Stimulated activated CD4-positive, alpha-beta T cell treated with anti-CD3 and anti-CD28 coated beads, Interleukin-1b, Interleukin-23, amount 100 ng/mL, for 48 hours (primary cell): ENCODE measurements at regions not wholly inside any gene's neighbourhood (a gene's known extent, or its start where the extent isn't known, plus 50 kb on each side); places are given as distances from the start of the nearest gene placed in this dataset.
A peak's percentile ranks its signal among the peaks of the same experiment; 100 is the strongest.

Experiments
- DNase-seq: peaks from one replicate; pipeline ENCODE4 v3.0.0-alpha.2; 2020

DNA sequence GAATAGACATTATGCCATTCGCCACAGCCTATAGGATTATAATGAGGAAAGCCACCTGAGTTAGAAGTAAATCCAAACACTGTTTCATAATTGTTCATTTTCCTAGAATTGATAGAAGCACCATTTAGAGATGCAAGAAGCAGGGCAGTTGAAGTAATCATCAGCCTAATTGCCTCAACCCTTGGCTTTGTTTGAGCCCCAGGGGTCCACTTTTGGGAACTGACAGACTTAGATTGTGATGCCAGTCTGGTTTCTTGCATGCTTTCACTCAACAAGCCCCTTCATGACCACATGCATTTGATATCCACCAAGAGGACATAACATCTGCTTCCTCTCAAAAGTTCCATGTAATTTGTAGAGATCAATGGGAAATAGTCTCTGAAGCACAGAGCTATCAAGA is 97.2 kb upstream of the COL8A1 start:
- no peak for DNase-seq

DNA sequence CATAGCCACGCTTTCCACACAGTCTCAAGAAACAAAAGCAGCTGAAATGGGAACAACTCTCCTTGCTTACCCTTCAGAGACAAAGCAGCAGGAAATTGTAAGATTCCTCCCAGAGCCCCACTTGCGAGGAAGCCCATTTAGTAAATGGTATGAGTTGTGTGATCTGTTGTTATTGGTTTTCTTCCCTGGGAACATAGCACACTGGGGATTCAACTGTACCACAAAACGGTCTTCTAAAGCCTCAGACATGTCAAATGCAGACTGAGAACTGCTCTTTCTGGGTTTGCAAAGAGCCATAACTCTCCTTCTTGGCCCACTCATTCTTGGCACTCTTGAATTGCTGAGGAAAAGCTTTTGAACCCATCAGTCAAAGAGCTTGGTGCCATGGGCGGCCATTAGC is 101.0 kb upstream of the COL8A1 start:
- DNase-seq, result no peak

DNA sequence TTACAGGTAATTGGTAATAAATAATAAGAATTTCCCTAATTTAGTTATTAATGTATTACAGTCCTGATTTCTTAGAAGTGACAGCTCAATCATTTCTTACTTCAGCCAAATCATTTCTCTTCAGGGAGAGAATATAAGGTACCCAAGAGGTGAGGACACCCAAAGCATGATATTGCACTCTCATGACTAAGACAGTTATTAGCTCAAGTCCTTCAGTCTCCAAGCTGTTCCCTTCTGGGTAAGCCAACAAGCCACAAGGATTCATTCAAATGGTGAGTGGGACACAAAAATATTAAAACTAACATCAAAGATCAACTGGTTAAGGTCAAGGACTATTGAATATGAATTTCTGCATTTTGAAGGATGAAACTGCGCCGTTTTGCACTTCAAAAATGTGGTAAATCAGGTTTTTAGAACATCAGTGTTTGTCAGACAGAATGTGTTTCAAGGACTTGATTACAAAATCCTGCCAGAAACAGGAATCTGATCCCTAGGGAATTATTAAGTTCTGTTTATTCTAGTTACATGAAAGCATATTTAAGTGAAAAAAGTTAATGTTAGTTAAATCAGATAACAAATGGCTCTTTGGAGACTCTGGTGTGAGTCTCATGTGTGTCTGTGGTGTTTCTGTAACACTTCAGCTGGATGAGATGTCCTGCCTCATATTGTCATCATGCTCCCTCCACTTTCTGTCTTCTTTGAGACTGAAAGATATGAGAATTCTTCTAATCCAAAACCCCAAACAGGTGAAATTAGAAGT is 101.7 kb upstream of the COL8A1 start:
- DNase-seq, result no peak

DNA sequence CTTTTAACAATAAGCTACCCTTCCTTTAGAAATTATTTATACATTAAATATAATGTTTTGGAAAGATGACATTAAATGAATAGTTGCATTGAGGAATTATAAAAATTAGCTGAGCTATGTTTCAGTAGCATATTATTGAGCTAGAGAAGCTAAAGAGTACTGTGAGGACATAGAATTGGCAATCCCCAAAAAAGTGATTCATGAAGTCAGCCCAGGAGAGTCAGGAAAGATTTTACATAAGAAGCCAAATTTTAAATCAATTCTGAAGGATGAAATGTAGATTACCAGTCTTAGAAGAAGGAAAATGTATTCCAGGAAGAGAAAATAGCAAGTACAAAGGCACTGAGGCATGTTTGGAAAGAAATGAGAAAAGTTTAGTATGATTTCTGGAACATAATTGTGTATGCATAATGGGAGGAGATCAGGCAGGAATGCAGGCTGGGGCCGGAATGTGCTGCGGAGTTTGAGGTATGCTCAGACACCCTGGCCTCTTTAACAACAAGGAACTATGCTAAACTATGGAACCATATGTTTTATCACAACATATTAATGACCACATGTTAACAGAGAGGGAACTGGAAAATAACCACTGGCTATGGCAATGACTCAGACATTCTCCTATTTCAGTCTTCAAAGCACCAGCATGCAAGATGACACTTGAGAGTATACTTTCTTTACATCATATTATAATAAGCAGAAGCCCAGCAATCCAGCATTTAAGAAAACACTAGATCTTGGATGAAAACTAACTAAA is 103.3 kb upstream of the COL8A1 start:
- no peak for DNase-seq

DNA sequence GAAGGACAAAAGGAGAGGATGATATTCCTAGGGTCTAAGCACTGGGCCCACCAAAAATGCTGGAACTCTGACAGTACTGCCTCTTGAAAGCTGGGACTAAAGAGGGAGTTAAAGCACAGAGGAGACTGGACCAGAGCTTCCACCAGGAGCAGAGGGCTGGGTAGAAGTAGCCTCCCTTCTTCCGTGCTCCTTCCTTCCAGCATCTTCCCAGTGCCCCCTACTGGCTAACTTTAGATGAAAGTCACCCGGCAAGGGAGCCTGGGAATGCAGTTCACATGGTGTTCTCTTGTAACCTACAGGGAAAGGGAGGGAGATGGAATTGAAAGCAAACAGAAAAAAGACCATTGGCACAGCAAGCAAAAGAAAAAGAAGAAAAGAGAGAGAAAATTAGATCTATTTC is 106.1 kb upstream of the COL8A1 start:
- no peak for DNase-seq

DNA sequence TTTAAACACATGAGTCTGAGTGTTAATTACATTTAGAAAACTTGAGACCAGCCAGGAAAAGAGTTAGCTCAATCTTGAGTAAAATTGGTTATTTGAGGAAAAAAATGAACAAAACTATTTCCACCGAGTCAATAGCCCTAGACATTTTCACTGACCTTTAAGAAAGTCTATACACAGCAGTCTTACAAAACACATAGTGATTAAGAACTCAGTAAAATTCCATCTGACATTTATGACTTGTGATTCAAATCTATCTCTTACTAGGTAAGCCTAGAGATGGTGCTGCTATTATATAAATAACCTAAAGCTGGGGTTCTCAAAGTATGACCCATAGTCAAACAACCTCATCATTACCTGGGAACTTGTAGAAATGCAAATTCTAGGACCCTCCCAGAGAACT is 109.1 kb upstream of the COL8A1 start:
- DNase-seq, result no peak

DNA sequence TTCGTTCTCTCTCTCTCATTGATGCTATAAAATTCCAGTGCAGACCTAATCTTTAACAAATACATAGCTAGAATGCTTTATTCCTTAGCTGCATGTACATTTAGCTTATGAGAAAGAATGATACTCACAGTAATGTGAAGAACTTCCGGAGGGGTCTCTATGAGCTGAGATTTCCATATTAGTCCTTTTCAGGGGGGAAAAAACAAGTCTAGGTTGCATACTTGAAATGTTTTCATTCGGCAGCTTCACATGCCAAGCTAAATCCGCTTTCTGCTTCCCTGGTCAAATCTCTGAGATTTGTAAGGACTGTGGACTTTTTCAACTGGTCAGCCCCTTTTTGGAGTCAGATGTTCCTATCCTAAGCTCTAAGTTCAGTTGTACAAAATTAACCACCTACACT is 111.5 kb upstream of the COL8A1 start:
- DNase-seq, result no peak

DNA sequence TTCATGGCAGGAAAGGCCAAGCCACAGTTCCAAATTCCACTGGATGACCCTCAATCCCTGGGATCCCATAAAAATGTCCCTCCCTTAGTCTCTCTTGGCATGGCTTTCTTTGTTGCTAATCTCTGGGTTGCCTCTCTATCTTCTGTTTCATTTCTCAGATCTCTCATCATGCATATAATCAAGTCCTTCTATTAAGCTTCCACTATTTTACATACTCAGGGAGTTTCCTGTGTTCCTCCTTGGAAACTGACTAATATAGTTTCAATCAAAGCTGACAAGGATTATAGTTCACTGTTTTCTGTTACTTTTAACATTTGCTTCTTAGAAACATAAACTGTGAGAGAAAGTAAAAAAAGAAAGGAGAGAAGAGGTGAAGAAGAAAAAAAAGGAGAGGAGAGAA is 113.8 kb upstream of the COL8A1 start:
- no peak for DNase-seq

DNA sequence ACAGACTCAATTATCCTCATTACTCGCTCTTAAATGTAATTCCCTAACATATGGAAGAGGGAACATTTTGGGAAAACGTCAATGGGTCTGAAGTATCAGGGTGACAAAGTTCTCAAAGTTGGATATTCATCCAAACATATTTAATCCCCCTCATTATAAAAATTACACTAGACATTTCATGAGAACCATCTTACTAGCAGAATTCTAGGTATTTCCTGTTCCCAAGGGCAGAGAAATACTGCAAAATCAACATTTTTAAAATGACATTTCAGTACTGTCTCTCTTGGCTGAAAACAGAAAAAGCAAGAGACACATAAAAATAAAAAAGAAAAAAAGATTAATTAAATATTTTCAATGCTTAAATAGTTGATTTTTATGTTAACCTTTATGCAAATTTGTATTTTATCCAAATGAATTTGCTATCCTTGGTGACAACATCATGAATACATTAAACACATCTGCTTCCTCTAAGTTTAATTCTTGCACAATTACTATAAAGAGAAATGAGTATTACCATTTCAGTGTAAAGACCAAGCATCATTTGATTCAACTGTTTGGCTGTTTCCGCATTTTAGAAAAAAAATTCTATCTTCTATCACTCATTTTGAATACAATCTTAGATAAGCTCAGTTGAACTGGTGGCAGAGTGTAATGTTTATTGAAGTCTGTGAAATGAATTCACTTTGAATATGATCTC is 114.8 kb upstream of the COL8A1 start:
- no peak for DNase-seq

DNA sequence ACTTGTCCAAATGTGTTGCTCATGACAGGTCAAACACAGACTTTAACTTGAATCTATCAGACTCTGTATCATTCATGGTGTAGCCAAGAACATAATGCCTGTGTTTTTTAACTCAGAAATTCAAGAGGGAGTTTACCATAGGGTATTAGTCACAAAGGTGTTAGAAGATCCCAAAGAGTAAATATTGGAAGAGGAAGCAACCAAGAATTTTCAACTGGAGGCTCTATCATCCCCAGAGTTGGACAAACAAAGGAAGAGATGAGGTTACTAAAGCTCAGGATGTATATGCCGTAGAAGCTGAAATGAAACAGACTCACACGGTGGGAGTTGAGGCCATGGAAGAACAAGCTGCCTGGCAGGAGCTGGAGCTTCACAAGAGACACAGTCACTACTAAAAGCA is 116.2 kb upstream of the COL8A1 start:
- no peak for DNase-seq

DNA sequence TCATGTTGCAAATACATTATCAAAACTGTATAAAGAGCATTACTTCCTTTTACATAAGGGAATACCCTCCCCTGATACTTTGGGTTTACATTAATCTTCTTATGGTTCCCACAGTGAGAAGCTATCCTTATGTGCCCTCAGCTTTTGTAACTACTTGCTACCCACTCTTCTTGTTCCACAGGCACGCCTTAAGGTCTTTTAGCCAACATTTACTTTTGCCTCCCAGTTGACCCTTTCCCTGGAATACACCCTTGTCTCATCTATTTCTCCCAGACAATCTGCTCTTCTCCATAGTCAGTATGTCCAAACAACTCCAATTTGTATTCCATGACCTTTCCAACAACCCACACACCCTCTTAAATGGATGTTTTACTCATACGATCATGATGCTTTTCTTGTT is 116.8 kb upstream of the COL8A1 start:
- no peak for DNase-seq

DNA sequence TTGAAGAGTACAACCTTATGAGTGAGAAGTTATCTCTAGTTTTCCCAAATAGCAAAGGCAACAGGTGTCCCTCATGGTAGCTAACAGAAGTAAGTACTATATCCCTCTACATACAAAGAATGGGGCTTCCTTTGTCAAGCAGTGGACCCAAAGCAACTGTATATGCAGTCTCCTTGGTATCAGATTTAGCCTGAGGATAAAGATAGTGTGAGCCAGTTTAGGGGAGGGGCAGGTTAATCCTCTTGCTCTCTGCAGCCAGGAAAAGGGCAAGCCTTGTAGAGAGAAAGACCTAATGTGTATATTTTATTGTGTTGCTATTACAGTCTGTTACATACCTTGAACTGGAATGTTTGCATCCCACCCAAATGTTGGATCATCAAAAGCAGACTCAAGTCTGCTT is 117.9 kb upstream of the COL8A1 start:
- no peak for DNase-seq

DNA sequence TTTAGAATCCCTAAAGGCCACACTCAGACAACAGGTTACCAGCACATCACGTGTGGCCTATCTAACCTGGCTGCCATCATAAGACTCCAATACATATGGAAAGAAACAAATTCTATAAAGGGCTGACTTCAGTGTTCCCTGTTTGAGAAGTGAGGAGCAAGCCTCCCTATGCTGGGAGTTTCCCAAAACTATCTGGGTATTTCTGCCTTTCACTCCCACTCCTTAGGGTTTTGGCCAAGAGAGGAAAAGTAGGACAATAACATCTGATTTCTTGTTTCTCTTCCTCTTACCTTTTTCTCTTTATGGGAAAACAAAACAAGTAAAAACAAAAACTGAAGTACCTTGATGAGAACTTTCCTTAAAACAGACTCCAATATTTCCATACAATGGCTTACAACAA is 121.5 kb upstream of the COL8A1 start:
- no peak for DNase-seq

DNA sequence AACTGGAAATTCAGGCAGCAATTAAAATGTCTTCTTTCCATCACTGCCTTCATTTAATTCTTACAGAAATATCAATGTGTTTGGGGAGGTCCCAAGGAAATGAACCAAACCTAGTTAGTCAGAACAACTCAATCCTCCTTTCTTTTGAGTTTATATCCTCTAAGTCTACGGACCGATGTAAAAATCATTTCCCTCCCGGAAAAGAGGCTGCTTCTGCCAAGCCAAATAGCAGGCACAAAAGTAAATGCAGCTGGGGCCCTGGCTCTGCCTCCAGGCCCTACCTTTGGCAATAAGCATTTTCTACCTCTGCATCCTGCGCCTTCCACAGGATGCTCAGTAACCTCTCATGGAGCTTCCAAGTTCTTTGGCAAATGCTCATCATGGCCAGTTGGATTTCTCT is 122.5 kb upstream of the COL8A1 start:
- DNase-seq, result no peak

DNA sequence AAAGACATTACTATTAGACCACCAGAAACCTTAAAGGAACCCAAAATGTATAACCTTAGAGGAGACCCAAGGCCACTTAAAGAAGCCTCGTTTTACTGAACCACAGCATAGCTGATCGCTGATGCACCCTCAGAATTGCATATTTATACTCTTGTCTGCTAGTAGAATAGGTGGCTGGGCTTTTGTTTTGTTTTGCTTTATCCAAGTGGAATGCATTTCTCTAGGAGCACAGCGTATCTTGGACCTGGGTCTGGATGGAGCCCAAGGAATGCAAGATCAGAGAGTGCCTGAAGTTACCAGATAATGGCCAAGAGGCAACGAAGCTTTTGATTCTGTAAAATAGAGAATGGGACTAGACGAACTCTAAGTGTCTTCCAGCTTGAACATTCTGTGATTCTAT is 129.2 kb upstream of the COL8A1 start:
- no peak for DNase-seq

DNA sequence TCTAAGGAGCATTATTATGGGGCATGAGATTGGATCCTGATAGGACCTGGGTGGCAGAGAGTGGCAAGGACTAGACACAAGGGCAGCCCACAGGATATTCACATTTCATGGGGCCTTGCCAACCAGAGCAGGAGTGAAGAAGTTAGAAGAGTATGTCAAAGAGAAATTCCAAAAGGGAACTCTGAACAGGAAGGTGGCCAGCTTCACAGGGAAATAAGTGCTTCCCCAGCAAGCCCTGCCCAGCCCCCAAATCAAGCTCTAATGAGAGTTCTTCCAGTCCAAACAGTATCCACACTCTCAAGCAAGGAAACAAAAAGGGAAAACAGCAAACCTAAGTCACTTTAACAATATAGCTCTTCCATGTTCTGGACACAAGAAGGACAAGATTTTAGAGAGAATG is 130.2 kb upstream of the COL8A1 start:
- DNase-seq, result no peak

DNA sequence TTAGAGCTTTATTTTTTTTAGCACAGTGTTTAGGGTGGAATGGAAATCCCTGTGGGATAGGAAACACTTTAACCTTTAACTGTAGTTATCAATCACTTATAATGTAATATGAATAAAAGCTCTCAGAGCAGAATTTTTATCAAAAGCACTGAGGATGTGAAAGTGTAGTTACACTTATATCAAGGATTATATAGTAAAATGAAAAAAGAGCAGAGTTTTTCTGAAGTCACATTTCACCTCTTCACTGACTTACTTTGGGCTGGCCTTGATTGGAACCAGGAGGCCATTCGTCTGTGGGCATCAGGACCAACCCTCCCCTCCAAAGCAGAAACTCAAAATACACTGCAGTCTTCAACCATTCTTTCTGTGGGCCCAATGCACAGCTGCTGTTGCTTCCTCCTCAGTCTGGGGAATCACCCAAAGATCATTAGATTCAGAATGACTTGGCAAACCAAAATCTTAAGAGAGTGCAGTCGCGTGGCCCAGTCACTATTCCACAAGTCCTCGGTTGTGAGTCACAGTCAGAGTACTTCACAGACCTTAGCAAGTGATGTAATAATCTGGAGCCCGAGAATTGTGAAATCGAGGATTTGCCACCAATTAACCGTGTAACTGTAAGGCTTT is 132.6 kb upstream of the COL8A1 start:
- DNase-seq, result peak; percentile 48

DNA sequence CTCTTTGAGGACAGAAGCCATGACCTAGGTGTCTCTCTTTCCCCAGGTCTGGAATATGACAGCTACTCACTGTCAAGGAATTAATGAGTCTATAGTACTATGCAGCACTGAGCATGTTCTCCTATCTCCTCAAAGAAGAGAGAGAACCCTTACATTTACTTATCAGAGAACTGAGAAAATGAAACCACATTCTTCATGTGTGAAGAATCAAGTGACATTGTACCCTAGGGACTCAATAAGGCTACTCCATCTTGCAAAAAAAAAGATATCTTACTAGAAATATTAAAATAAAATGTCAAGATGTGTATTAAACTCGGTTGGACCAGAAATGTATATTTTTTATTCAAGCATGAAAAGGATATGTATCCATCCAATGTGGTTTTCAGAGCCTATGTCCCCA is 133.2 kb upstream of the COL8A1 start:
- no peak for DNase-seq

DNA sequence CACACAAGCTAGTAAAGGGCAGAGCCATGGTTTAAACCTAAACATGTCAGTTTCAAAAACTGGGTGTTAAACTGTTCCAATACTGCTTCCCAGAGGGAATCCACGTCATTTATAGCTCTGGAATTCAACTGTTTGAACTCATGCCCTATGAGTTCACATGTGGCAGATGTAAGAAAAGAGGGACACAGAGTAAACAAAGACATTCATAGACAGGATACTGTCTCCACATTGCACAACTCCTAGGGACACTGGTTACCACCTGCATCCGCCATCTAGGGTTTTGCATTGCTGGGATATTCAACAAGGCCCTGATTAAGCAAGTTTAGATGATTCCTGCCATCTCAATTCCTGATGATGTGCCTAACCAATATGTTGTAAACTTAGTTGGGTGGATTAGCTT is 134.1 kb upstream of the COL8A1 start:
- DNase-seq, result no peak

DNA sequence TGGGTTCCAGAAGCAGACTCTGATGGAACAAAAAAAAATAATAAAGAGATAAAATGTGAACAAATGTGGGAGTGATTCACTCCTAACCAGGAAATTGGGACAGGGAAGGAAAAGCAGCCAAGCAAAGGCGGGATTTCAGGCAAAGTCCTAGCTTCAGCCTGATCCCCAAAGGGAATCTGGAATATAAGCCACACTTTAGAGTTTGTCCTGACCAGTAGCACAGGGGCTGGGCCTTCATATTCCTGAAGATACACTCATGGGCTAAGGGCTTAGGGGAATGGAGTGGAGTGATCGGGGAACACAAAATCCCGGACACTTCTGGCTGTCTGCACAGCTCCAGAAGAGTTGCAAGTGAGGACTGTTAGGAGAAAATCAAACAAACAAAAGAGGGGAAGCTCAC is 135.0 kb upstream of the COL8A1 start:
- no peak for DNase-seq

DNA sequence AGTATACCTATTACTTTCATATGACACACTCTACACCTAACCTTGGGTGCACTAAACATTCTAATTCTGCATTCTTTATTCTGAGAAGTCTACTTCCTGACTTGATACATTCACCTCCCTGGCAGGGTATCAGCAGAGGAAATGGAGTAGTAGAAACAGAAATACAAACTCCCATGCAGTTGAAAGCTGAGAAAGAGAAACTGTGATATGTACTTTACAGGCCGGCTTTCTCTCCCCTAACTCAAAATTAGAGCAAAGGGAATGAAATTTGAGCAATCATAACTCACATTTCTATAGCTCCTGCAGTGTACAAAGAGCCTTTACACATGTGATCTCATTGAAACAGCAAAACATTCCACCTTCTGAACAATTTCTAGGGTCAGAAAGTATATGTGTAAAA is 135.5 kb upstream of the COL8A1 start:
- DNase-seq, result no peak

DNA sequence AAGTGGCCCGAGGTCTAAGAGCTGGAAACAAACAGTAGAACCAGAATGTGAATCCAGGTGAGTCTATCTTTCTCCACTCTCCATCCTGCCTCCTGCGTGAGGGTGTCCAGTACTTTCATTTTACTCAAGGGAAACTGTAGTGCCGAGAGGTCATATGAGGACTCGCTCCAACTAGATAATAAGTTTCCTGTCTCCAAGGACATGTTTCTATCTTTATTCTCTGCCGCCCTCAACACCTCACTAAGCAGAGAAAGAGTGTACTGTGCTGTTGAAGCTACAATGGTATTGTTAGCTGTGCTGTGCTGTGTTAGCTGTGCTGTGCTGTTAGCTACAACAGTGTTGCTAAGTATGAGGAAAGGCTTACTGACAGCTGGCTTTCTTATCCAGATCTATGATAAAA is 137.9 kb upstream of the COL8A1 start:
- no peak for DNase-seq

DNA sequence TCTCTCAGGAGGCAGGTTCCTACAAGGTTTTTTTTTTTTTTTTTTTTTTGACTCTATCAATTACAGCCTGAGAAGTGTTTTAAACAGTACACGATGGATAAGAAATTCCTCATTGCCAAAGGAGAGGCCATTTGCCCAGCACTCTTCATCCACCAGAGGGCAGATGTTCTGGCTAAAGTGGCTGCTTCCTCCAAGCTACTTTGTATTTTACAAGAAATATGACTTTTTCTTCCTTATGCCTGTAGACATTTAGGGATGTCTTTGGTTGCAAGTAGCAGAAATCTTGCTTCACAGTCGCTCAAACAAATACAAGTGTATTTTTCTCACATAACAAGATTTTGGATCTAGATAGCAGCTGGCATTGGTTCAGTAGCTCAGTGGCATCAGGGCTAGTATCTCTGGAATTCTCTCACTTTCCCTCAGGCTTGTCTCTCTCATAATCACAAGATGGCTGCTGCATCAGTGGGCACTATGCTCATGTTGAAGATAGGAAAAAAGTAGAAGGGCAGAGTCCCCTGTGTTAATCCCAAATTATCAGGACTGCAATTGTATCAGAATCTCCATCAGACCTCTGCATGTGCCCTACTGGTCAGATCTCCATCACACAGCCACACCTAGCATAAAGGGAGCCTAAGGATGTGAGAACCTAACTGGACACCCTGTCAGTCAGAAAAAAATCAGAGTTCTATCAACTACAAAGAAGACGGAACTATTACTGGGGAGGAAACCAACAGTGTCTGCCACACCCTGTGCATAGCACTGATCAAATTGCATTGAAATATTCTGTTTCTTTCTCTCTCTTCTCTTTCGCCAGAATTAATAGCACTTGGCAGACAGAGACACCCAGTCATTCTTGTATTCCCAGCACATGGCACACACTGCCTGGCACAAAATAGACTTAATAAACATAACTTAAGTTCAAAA is 138.9 kb upstream of the COL8A1 start:
- no peak for DNase-seq
